ENCODE measurements at regions not wholly inside any gene's neighbourhood (a gene's known extent, or its start where the extent isn't known, plus 50 kb on each side); places are given as distances from the start of the nearest gene placed in this dataset.

GRCh38 chr5:51573835-51574234 lies 190.6 kb downstream of the ISL1 start:
- TF ChIP-seq CTCF (IDR thresholded peaks at IDR 0.05) (no peak), POLR2AphosphoS5 (IDR thresholded peaks at IDR 0.05; ENCODE audit: low read depth, low read length) (no peak), REST (IDR thresholded peaks at IDR 0.05; ENCODE audit: insufficient read depth in 1 of 2, low read depth in 2 of 2, low read length in 1 of 2) (no peak), TCF7L2 (IDR thresholded peaks at IDR 0.05; ENCODE audit: low read depth, low read length) (no peak), SIN3A (IDR thresholded peaks at IDR 0.05; ENCODE audit: borderline replicate concordance, insufficient read depth, low read depth, low read length) (no peak)

Data from Panc1 (cell line).